GM12892 (cell line): ENCODE measurements at regions not wholly inside any gene's neighbourhood (a gene's known extent, or its start where the extent isn't known, plus 50 kb on each side); places are given as distances from the start of the nearest gene placed in this dataset.

ENCODE experiments used
- POLR2A ChIP-seq: IDR thresholded peaks from 2 replicates; pipeline ENCODE4 v1.6.1; 2011; ENCODE audit warnings: low read depth, low read length, control low read depth
- POLR2AphosphoS5 ChIP-seq: IDR thresholded peaks from 2 replicates; pipeline ENCODE4 v1.6.1; 2011; ENCODE audit warnings: low read depth, low read length, control low read depth

DNA sequence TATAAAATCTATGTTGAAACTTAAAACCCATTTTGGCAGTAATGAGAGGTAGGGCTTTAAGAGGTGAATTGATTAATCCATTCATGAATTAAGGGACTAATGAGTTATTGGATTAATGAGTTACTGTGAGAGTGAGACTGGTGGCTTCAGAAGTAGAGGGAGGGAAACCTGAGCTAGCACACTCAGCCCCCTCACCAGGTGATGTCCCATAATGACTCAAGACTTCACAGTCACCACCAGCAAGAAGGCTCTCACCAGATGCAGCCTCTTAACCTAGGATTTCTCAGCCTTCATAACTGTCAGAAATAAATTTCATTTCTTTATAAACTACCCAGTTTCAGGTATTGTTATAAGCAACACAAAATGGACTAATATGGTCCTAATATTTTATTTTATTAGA, 621.7 kb upstream of the ACVR2A start:
- no peak for TF ChIP-seq POLR2A
- no peak for TF ChIP-seq POLR2AphosphoS5
